ENCODE measurements at regions not wholly inside any gene's neighbourhood (a gene's known extent, or its start where the extent isn't known, plus 50 kb on each side); places are given as distances from the start of the nearest gene placed in this dataset.

- no peaks in the 10 kb centered on the region for H3K9me3 ChIP-seq
- 86% methylated on average over 2 of the region's 2 CpGs for WGBS
- H3K36me3 ChIP-seq = no peaks in the 10 kb centered on the region
- no peak for DNase-seq (ENCODE audit: low spot score in 2 of 2)
- TF ChIP-seq POLR2A (IDR thresholded peaks at IDR 0.05) (no peak), EP300 (IDR thresholded peaks at IDR 0.05) (no peak), CTCF (IDR thresholded peaks at IDR 0.05) (no peak), POLR2AphosphoS5 (IDR thresholded peaks at IDR 0.05) (no peak)
- peaks cover 14% of the 10 kb centered on the region for H3K4me1 ChIP-seq
- H3K27ac ChIP-seq = no peak overlapping the region
- H3K4me3 ChIP-seq = no peak overlapping the region
- peaks cover 22% of the 10 kb centered on the region for H3K27me3 ChIP-seq
Observed at GRCh38 chr11:119909077-119909476, 180.1 kb upstream of the NECTIN1 start.

- no peak overlapping the region for H3K27ac ChIP-seq
- peaks cover 22% of the 10 kb centered on the region for H3K27me3 ChIP-seq
- no peak overlapping the region for H3K4me3 ChIP-seq
- H3K4me1 ChIP-seq = peaks cover 14% of the 10 kb centered on the region
- no peaks in the 10 kb centered on the region for H3K36me3 ChIP-seq
- no peak for TF ChIP-seq POLR2AphosphoS5 (IDR thresholded peaks at IDR 0.05)
- TF ChIP-seq POLR2A (IDR thresholded peaks at IDR 0.05) = no peak
- TF ChIP-seq CTCF (IDR thresholded peaks at IDR 0.05) = no peak
- TF ChIP-seq EP300 (IDR thresholded peaks at IDR 0.05) = no peak
- DNase-seq (ENCODE audit: low spot score in 2 of 2) = no peak
- H3K9me3 ChIP-seq = no peaks in the 10 kb centered on the region
- 47% methylated on average over 6 of the region's 6 CpGs for WGBS
Observed at GRCh38 chr11:119908573-119908904, 179.5 kb upstream of the NECTIN1 start.

GRCh38 chr11:119907878-119908572 is 179.0 kb upstream of the NECTIN1 start:
- Histone ChIP-seq H3K4me1 (peaks cover 14% of the 10 kb centered on the region), H3K27ac (no peak overlapping the region), H3K4me3 (no peak overlapping the region), H3K36me3 (no peaks in the 10 kb centered on the region), H3K27me3 (peaks cover 22% of the 10 kb centered on the region), H3K9me3 (no peaks in the 10 kb centered on the region)
- WGBS = 32% methylated on average over 14 of the region's 14 CpGs
- no peak for DNase-seq (ENCODE audit: low spot score in 2 of 2)
- no peak for TF ChIP-seq EP300 (IDR thresholded peaks at IDR 0.05)
- peak in 1 of 2 donors; percentile 11 for TF ChIP-seq CTCF (IDR thresholded peaks at IDR 0.05)

- H3K36me3 ChIP-seq = no peaks in the 10 kb centered on the region
- no peak overlapping the region for H3K27ac ChIP-seq
- no peaks in the 10 kb centered on the region for H3K9me3 ChIP-seq
- H3K27me3 ChIP-seq = peaks cover 22% of the 10 kb centered on the region
- WGBS = 66% methylated on average over 8 of the region's 10 CpGs
- DNase-seq (ENCODE audit: low spot score in 2 of 2) = no peak
- H3K4me3 ChIP-seq = no peak overlapping the region
- H3K4me1 ChIP-seq = peaks cover 14% of the 10 kb centered on the region
- TF ChIP-seq POLR2AphosphoS5 (IDR thresholded peaks at IDR 0.05) (no peak), POLR2A (IDR thresholded peaks at IDR 0.05) (no peak), EP300 (IDR thresholded peaks at IDR 0.05) (no peak), CTCF (IDR thresholded peaks at IDR 0.05) (no peak)
Observed at GRCh38 chr11:119907122-119907851, 178.3 kb upstream of the NECTIN1 start.

GRCh38 chr11:119906376-119906775 is 177.4 kb upstream of the NECTIN1 start:
- Histone ChIP-seq H3K4me1 (peaks cover 14% of the 10 kb centered on the region), H3K4me3 (no peak overlapping the region), H3K27ac (no peak overlapping the region), H3K27me3 (peaks cover 22% of the 10 kb centered on the region), H3K9me3 (no peaks in the 10 kb centered on the region), H3K36me3 (no peaks in the 10 kb centered on the region)
- DNase-seq (ENCODE audit: low spot score in 2 of 2) = no peak
- TF ChIP-seq POLR2A (IDR thresholded peaks at IDR 0.05) = no peak
- no peak for TF ChIP-seq CTCF (IDR thresholded peaks at IDR 0.05)
- no peak for TF ChIP-seq POLR2AphosphoS5 (IDR thresholded peaks at IDR 0.05)
- no peak for TF ChIP-seq EP300 (IDR thresholded peaks at IDR 0.05)
- WGBS = 89% methylated on average over 8 of the region's 8 CpGs
